Kidney tubule cell (primary cell): ENCODE measurements at regions not wholly inside any gene's neighbourhood (a gene's known extent, or its start where the extent isn't known, plus 50 kb on each side); places are given as distances from the start of the nearest gene placed in this dataset.

Experiments used
- DNase-seq: peaks from one replicate; pipeline ENCODE4 v3.0.0-alpha.2; 2018; ENCODE audit warnings: low spot score

GRCh38 chr1:244196571-244197285, 145.6 kb downstream of the ZBTB18 start:
- no peak for DNase-seq

DNA sequence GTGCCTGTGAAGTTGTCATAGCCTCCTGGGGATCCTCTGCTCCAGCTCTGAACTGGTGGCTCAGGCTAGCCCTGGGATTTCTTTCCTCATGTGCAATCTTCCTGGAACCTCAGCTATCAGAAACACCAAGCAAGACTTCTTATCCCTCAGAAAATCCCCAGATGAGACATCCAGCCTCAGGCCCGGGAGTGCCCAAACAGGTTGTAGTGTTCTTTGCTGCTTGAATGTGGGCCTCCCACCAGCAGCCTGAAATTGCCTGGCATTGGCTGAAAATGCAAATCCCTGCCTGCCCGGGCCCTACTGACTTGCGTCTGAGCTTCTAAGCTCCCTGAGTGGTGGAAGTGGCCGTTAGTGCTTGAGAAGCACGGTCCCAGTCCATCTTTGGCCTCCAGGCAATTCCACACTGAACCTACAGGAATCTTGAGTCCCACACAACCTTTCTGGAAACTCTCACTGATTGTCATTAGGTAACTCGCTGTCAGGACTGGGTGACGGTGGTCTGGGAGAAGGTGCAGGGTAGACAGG, 146.8 kb downstream of the ZBTB18 start:
- no peak for DNase-seq

- DNase-seq = no peak
Measured at GRCh38 chr1:244199902-244200301, 148.8 kb downstream of the ZBTB18 start.

- DNase-seq = no peak
Measured at GRCh38 chr1:244200596-244200995, 149.5 kb downstream of the ZBTB18 start.

DNA sequence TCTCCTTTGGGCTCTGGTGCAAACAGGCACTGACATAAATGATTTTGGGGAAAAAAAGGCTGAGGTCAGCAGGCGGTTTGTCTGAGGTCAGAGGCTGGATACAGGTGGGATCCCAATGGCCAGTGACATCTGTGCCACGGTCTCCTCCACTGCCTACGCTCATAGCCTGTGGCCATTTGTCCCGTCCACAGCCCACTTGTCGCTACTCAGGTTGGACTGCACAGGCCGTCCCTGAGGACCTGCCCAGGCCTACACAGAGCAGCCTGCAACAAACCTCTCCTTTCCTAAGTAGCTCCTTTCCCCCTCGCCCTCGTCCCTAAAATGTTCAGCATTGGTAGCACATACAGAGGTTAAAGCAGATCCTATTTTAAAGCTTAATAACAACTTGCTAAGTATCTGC, 150.7 kb downstream of the ZBTB18 start:
- no peak for DNase-seq

- no peak for DNase-seq
Measured at GRCh38 chr1:244204004-244204403, 152.9 kb downstream of the ZBTB18 start.

DNA sequence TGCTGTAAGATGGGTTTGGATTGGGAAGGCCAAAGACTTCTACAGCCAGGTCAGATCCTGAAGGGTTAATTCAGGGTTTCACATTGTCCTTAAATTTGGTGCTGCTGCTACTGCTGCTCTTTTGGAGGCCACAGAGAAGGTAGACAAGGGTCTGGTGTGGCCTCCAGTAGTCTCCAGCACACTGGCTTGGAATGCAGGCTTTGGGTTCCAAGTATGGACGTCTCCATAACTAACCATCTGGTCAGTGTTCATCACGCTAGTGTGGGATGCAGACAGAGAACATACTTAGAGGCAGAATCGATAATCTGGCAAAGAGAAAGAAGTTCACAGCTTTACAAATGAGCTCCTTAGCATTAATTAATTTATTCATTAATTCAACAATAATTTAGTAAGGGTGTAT, 154.1 kb downstream of the ZBTB18 start:
- DNase-seq = no peak

DNA sequence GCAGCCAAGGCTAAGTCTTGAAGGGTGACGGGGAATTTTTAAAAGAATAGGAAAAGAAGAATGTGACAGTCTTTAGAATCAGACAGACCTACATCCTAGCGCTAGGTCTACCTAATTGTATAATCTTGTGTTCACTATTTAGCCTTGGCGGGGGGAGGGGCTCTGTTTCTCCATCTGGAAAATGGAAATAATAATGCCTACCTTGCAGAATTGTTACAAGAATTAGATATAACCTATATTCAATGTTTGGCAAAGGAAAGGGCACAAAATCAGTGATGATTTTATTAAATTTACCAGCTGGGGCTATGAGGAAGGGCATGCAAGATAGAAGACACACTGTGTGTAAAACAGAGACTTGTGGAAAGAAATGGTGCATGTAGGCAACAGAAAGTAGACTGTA, 154.8 kb downstream of the ZBTB18 start:
- DNase-seq = no peak

DNA sequence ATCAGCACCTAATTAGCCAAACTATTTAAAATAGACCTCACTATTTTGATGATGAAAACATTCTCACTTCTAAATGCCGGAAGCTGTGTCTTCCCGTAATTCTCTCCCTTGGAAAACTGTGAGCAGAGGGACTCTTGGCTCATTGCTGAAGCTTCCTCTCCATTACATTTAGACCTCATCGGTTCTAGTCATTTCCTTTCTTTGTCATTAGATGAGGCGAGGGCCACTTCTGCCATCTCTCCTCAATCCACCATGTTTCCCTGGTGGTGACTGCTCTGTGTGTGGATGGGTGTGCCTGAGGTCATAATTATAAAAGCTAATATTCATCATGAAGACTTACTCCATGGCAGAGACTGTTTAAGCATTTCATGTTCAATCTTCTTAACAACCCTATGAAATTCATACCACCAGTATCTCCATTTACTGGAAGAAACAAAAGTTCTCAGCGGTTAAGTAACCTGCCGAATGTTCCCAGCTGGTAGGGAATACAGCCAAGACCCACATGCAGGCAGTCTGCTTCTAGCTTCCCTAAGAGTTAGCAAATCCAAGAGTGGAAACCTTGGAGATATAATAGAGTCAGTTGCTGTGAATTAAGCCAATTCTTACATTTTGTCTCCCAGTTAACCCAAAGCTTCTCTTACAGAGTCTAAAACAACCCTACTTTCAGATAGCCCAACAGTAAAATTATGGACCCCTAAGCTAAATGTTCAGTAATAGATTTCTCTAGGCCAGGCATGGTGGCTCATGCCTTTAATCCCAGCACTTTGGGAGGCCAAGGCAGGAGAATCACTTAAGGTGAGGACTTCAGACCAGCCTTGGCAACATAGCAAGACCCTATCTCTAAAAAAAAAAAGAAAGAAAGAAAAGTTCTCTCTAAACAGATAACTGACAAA, 156.2 kb downstream of the ZBTB18 start:
- DNase-seq = no peak

- peak; percentile 19 for DNase-seq
Measured at GRCh38 chr1:244207935-244208244, 156.8 kb downstream of the ZBTB18 start.

GRCh38 chr1:244209955-244210354, 158.9 kb downstream of the ZBTB18 start:
- no peak for DNase-seq

- DNase-seq = peak; percentile 11
Measured at GRCh38 chr1:244210884-244211558, 159.9 kb downstream of the ZBTB18 start.

DNA sequence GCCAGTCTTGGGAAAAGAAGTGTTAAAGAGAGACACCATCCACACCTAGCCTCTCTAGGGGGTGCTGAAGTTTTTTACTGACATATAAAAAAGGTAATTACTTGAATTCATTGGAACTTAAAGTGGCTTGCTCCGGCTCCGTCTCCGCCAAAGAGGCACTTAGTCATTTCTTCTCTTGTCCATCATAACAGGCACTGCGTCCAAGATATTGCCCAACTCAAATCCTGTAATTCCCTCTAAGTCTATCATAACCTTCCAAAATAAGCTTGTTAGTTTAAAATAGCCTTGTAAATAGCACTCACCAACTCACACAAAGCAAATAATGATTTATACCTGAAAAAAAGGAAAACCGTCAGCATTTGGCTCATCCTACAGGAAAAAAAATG, 160.5 kb downstream of the ZBTB18 start:
- no peak for DNase-seq

DNA sequence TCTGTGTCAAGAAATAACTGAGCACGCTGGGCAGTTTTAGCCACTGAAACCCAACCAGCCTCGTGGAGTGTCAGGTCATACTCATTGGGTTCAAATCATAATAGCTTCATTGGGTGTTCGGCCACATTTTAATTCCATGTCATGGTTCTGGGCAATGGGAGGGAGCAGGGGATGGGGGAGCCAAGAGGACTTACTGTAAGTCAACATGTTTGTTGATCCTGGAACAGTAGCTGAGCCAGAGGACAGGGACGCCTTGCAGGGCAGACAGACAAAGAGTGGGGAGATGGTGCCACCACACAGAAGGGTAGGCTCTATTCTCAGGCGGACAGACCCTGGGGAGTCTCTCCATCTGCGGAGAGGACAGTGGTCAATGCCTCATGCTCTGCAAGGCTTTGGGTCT, 161.1 kb downstream of the ZBTB18 start:
- DNase-seq = no peak

DNA sequence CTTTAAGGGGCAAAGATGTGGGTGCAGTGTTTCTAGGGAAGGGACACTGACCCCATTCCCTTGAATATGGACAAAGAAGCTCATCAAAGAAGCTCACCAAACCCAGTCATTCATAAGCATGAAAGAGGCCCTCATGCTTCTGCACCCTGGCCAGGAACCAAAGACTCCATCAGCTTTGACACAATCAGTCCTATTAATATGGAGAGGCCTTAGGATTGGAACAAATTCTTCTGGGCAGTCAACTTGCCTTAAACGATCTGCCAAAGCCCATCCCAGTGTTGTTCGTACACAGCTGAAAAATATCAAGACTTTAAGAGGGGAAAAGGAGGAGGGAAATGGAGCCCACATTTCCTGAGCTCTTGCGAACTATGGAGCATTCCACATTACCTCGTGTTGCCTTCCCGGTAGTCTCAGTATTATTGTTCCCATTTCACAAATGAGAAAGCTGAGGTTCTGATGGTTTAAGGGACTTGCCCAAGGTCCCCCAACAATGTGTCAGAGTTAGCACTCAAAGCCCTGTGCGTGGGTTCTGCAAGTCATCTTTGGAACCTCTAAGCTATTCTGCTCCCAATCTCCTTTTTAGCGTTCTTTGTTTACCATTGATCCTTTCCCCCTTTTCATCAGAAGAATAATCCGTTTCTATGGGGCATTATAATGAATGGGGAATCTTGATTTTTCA, 161.9 kb downstream of the ZBTB18 start:
- no peak for DNase-seq

DNA sequence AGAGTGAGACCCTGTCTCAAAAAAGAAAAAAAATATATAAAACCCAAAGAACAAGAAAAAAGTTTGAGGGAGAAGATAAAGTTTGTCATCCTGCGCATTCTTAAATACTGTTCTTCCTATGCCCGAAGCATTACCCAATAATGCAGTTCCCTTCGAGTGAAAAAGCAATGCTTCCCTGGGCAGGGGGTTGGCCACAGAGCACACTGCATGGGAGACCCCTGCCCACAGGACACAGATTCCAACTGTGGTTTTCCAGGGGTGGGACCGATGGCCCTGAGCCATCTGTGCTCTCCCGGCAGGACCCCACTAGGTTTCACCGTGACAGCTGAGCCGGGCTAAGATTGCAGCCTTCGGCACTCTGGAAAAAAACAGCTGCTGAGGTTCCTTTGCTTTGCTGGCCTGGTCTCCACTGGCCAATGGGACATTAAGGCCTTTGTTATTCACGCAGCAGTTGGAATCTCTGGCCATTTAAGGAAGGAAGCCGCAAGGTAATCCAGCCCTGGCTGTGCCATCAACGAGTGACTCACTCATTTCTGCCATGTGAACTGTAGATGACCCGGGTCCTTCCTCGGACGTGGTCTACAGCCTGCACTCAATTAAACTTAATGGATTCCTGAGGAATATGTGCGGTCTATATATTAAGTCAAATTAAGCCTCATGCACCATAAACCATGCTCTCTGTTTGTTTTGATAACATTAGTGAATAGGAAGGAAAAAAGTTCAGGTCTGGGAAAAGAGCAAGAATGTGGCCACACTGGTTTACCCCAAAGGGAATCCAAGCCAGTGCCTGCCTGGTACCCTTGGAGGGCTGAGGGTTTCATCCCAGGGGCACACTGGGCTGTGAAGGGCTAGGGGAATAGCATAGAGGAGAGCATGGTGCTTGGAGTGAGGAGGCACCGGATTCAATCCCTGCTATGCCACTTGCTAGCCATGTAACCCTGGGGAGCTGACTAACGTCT, 163.2 kb downstream of the ZBTB18 start:
- DNase-seq = peak; percentile 94

DNA sequence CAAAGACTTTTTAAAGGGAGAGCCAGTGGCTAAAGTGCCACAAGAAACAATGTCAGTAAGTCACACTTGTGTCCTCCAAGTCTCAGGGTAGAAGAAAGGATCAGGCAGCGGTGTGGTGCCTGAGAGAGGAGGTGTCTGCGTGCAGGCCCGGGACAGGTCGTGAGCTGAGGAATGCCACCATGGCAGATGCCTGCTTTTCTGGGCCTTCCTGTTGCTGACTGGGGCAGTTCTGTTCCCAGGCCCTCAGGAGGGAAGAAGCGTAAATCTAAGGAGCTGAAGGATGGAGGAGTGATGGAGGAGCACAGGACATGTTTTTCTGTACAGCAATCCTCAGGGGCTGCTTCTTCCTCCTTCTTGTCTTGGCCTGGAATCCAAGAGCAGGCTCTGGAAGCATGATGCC, 165.8 kb downstream of the ZBTB18 start:
- DNase-seq = no peak

DNA sequence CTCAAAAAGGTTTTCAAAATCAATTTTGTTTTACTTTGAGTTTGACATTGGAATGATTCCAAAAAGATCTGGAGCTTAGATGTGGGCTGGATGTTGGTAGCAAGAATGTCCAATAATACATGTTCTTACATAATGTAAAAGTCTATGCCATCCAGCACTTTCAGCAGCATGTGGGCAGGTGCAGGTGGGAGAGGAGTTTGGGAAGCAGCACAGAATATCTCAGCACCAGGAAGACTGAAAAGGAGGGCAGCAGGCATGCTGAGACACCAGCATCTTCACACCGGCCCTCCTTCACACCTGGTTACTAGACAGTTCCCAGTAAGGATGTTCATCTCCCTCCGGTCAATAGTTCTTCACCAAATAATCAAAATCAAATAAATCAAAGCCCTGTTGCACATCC, 166.6 kb downstream of the ZBTB18 start:
- DNase-seq = no peak

- DNase-seq = no peak
Measured at GRCh38 chr1:244218220-244218619, 167.1 kb downstream of the ZBTB18 start.

- no peak for DNase-seq
Measured at GRCh38 chr1:244219149-244219548, 168.1 kb downstream of the ZBTB18 start.

- no peak for DNase-seq
Measured at GRCh38 chr1:244219802-244220201, 168.7 kb downstream of the ZBTB18 start.
